GM18873 (cell line): ENCODE measurements at regions not wholly inside any gene's neighbourhood (a gene's known extent, or its start where the extent isn't known, plus 50 kb on each side); places are given as distances from the start of the nearest gene placed in this dataset.

Source experiments
- ATAC-seq: cut with Tn5 transposase; IDR thresholded peaks from one replicate; pipeline ENCODE4 v1.9.1; 2021; ENCODE audit warnings: mild to moderate bottlenecking, moderate library complexity, moderate number of reproducible peaks; ENCODE audit not compliant: unreplicated experiment, low FRiP score

DNA sequence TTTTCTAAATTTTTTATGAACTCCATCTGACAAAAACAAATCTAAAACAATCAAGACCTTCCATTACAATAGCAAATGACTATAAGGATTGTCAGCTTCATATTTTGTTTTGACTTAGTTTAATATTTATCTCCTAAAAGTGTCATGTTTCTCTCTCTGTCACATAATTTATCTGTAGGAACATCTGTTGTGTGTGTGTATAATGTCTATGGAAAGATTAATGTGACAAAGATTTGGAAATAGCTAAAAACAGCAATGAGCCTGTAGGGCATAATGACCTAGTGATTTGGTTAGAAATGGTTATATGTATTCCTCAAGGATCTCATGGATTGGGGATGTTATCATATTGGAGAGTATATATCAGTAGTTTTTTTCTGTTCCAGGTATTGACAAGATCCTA, 69.6 kb upstream of the MDFIC start:
- ATAC-seq, result no peak

GRCh38 chr7:114853189-114853588, 68.7 kb upstream of the MDFIC start:
- ATAC-seq, result no peak

DNA sequence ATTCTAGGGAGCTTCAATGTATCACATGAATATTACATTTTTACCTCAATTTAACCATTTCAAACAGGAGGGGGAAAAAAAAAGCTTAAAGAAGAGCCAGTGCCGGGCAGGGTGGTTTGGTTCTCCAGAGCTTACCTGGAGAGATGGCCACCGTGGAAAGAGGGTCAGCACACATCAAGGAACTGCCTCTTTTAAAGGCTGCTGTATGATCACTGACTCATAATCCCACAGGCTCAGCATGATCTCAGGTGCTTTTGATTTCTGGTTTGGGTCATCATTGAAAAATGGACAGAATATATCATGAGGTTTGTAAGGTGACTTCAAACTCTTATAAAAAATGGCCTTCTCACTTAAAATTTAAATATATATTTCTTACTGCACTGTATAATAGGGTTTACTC, 67.5 kb upstream of the MDFIC start:
- ATAC-seq, result no peak

- no peak for ATAC-seq
Measured at GRCh38 chr7:114856625-114857024, 65.3 kb upstream of the MDFIC start.

DNA sequence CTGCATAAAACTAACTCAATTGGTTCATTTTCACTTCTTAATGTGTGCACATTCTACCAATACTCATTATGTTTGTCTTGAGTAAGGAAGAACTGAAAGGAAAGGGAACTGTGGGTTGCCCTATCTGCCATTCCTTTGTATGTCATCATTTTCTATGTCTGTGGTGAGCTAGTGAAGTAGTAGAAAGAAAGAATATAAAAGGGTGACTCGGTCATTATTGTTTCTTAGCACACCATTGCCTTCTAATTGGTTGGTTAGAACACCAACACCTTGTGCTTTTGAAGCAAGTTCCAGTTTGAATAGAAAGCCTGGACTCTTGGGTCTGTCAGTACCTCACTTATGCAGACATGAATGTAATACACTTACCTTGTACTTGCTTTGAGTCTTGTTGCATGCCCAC, 64.3 kb upstream of the MDFIC start:
- ATAC-seq, result no peak

GRCh38 chr7:114859477-114859876, 62.4 kb upstream of the MDFIC start:
- no peak for ATAC-seq

- no peak for ATAC-seq
Measured at GRCh38 chr7:114860206-114860605, 61.7 kb upstream of the MDFIC start.

GRCh38 chr7:114862406-114862805, 59.5 kb upstream of the MDFIC start:
- no peak for ATAC-seq

DNA sequence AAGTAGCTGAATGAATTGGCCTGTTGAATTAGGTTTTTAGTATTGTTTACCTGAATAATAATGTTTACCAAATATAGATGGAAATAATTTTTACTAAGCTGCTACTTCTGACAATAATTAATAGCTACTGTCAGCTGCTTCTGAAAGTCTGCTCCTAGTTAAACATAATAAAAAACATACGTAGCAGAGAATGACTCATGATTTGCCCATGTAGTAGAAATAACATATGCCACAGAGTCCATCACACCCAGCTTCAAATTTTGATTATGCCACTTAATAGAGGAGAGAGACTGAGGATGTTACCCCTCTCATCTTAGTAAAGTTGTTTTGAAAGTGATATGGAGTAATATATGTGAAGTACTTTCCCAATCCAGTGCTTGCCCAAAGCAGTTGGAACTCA, 57.6 kb upstream of the MDFIC start:
- ATAC-seq, result no peak

- ATAC-seq, result peak; percentile 91
Measured at GRCh38 chr7:114865564-114865963, 56.3 kb upstream of the MDFIC start.
